ENCODE measurements at regions not wholly inside any gene's neighbourhood (a gene's known extent, or its start where the extent isn't known, plus 50 kb on each side); places are given as distances from the start of the nearest gene placed in this dataset.

GRCh38 chr1:222014001-222014400 lies 272.1 kb upstream of the DUSP10 start:
- H3K4me3 ChIP-seq (ENCODE audit: low read depth, poor library complexity, severe bottlenecking): no peak overlapping the region
- WGBS, 2 donors: 91 to 94% methylated on average over 4 of the region's 4 CpGs
- intact Hi-C loops (cut with DNase I; ENCODE audit: low total_unique reads): no loop called here
- TF ChIP-seq CTCF (IDR thresholded peaks at IDR 0.05) (no peak), POLR2A (IDR thresholded peaks at IDR 0.05) (no peak)
- no peak for DNase-seq (ENCODE audit: low spot score in 2 of 2)

GRCh38 chr1:222012816-222013215 lies 270.9 kb upstream of the DUSP10 start:
- intact Hi-C loops (cut with DNase I; ENCODE audit: low total_unique reads): no loop called here
- TF ChIP-seq CTCF (IDR thresholded peaks at IDR 0.05) (no peak), POLR2A (IDR thresholded peaks at IDR 0.05) (no peak)
- DNase-seq (ENCODE audit: low spot score in 2 of 2): no peak
- H3K4me3 ChIP-seq (ENCODE audit: low read depth, poor library complexity, severe bottlenecking): no peak overlapping the region
- 90 to 92% methylated on average over 2 of the region's 2 CpGs for WGBS, 2 donors

GRCh38 chr1:222010306-222010705 lies 268.4 kb upstream of the DUSP10 start:
- TF ChIP-seq CTCF (IDR thresholded peaks at IDR 0.05): no peak
- no peak for TF ChIP-seq POLR2A (IDR thresholded peaks at IDR 0.05)
- 69 to 81% methylated on average over 1 of the region's 1 CpG for WGBS, 2 donors
- intact Hi-C loops (cut with DNase I; ENCODE audit: low total_unique reads): no loop called here
- no peak overlapping the region for H3K4me3 ChIP-seq (ENCODE audit: low read depth, poor library complexity, severe bottlenecking)
- no peak for DNase-seq (ENCODE audit: low spot score in 2 of 2)

GRCh38 chr1:222009105-222009730 lies 267.3 kb upstream of the DUSP10 start:
- TF ChIP-seq CTCF (IDR thresholded peaks at IDR 0.05) (no peak), POLR2A (IDR thresholded peaks at IDR 0.05) (no peak)
- DNase-seq (ENCODE audit: low spot score in 2 of 2): no peak
- intact Hi-C loops (cut with DNase I; ENCODE audit: low total_unique reads): no loop called here
- WGBS, 2 donors: 29 to 42% methylated on average over 2 of the region's 2 CpGs
- H3K4me3 ChIP-seq (ENCODE audit: low read depth, poor library complexity, severe bottlenecking): no peak overlapping the region

GRCh38 chr1:222006715-222007114 lies 264.8 kb upstream of the DUSP10 start:
- intact Hi-C loops (cut with DNase I; ENCODE audit: low total_unique reads): no loop called here
- no peak overlapping the region for H3K4me3 ChIP-seq (ENCODE audit: low read depth, poor library complexity, severe bottlenecking)
- no peak for TF ChIP-seq CTCF (IDR thresholded peaks at IDR 0.05)
- no peak for TF ChIP-seq POLR2A (IDR thresholded peaks at IDR 0.05)
- DNase-seq (ENCODE audit: low spot score in 2 of 2): no peak

GRCh38 chr1:222004784-222005183 lies 262.9 kb upstream of the DUSP10 start:
- 83 to 85% methylated on average over 2 of the region's 2 CpGs for WGBS, 2 donors
- intact Hi-C loops (cut with DNase I; ENCODE audit: low total_unique reads): no loop called here
- TF ChIP-seq CTCF (IDR thresholded peaks at IDR 0.05): no peak
- TF ChIP-seq POLR2A (IDR thresholded peaks at IDR 0.05): no peak

More at GRCh38 chr1:222004784-222005183, 262.9 kb upstream of the DUSP10 start:
- H3K4me3 ChIP-seq (ENCODE audit: low read depth, poor library complexity, severe bottlenecking): no peak overlapping the region
- DNase-seq (ENCODE audit: low spot score in 2 of 2): no peak
